Cerebellar cortex (tissue), 1 donor: ENCODE measurements at regions not wholly inside any gene's neighbourhood (a gene's known extent, or its start where the extent isn't known, plus 50 kb on each side); places are given as distances from the start of the nearest gene placed in this dataset.
"Not testable (repeated sequence)": the region's sequence is repeated elsewhere in the genome, so short reads cannot be mapped to it uniquely, and the experiment has no call there.

Experiments used
- DNase-seq: peaks from one replicate; pipeline ENCODE4 v3.0.0-alpha.2; 2015; ENCODE audit warnings: low spot score

- not testable (repeated sequence) for DNase-seq
These were observed 102.3 kb downstream of the ZNF267 start for GRCh38 chr16:31975826-31976419.

- not testable (repeated sequence) for DNase-seq
These were observed 104.9 kb downstream of the ZNF267 start for GRCh38 chr16:31978463-31978862.

- DNase-seq, result not testable (repeated sequence)
These were observed 108.1 kb downstream of the ZNF267 start for GRCh38 chr16:31981739-31982138.

- DNase-seq, result not testable (repeated sequence)
These were observed 109.4 kb downstream of the ZNF267 start for GRCh38 chr16:31982986-31983385.

DNA sequence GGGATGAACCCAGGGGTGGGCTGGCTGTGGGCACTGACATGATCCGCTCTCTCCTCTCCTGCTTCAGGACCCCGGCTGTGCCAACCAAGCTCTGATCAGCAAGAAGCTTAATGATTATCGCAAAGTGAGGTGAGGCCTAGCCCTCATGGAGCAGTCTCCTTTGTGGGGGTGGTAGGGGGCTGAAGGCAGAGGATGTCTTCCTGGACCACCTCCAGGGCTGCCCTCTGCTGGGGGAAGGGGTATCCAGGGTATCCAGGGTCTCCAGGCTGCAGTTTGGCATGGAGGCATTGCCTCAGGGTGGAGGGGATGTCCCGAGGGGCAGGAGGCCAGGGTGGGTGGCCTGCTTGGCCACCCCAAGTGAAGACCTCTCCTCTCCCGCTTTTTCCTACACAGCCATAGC lies 110.1 kb downstream of the ZNF267 start:
- not testable (repeated sequence) for DNase-seq

- DNase-seq, result not testable (repeated sequence)
These were observed 113.3 kb downstream of the ZNF267 start for GRCh38 chr16:31986895-31987294.

GRCh38 chr16:31988595-31989581 lies 115.3 kb downstream of the ZNF267 start:
- not testable (repeated sequence) for DNase-seq

DNA sequence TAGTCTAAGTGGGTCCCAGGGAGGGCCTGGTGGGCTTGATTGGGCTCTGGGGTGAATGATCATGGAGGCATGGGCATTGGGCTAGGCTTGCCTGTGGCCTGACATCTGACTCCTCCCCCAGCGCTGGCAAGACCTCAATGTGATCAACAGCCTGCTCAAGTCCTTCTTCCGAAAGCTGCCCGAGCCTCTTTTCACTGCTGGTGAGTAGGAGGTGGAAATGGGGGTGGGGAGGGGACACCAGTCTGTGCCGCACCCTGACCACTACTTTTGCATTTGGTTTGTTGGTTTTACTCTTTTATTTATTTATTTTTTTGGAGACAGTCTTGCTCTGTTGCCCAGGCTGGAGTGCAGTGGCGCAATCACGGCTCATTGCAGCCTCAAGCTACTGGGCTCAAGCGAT lies 116.7 kb downstream of the ZNF267 start:
- not testable (repeated sequence) for DNase-seq

DNA sequence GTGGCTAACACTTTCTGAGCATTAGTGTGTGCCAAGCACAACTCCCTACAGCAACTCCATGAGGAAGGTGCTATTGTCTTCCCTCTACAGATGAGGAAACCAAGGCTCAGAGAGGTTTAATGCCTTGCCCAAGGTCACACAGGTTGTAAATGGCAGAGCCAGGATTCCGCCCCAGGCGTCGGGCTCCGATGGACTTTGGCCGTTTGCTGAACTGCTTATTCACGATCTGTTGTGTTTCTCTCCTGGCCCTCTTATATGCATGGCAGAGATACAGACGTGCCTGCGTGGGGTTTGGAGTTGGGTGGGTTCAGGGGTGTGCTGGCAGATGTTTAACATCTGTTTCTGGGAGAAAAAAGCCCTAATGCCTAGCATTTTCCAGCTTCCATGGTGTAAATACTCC lies 117.4 kb downstream of the ZNF267 start:
- not testable (repeated sequence) for DNase-seq

GRCh38 chr16:31996325-31996724 lies 122.7 kb downstream of the ZNF267 start:
- DNase-seq, result not testable (repeated sequence)

DNA sequence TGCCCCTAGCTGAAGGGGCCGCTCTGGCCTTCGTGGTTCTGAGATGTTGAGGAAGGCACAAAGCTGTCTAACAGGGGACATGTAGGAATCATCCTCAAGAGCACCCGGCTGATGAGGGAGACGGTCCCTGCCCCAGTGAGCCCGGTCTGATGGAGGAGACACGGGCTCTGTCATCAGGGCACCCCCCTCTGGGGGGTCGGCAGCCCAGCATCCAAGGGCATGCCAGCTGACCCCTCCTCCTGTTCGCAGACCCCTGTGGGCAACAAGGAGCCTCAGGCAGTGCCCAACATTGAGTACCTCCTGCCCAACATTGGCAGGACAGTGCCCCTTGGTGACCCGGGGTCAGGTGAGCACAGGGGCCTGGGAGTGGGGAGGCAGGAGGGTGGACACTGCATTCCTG lies 128.9 kb downstream of the ZNF267 start:
- not testable (repeated sequence) for DNase-seq

GRCh38 chr16:32003819-32004218 lies 130.2 kb downstream of the ZNF267 start:
- not testable (repeated sequence) for DNase-seq

DNA sequence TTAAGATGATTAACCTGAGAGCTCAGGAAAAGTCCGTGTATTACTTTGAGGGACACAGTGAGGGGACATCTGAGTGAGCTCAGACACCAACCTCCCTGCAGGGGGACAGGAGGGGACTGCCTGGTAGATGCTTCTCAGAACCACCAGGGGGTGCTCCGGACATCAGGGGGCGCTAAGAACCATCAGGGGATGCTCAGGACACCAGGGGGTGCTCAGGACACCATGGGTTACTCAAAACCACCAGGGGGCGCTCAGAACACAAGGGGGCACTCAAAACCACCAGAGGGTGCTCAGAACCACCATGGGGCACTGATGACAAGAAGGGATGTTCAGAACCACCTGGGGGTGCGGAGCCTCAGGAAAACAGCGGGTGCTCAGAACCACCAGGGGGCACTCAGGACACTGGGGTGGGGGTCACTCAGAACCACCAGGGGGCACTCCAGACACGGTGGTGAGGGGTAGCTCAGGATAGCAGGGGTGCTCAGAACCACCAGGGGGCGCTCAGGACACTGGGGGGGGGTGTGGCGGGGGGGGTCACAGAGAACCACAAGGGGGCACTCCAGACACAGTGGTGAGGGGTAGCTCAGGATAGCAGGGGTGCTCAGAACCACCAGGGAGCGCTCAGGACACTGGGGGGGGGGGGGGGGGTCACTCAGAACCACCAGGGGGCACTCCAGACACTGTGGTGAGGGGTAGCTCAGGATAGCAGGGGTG lies 165.3 kb downstream of the ZNF267 start:
- DNase-seq, result not testable (repeated sequence)

DNA sequence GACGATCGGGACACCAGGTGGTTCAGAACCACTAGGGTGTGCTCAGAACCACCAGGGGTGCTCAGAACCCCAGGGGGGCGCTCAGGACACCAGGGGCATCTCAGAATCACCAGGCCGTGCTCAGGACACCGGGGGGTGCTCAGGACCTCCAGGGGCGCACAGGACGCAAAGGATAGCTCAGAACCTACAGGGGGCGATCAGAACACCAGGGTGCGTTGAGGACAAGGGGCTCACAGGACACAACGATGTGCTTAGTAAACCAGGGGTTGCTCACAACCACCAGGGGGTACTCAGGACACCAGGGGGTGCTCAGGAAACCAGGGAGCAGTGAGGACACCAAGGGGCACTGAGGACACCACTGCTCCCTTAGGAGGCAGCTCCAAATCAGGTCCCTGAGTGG lies 166.3 kb downstream of the ZNF267 start:
- not testable (repeated sequence) for DNase-seq

- peak; percentile 0 for DNase-seq
These were observed 187.0 kb upstream of the TP53TG3D start for GRCh38 chr16:32066016-32066651.

GRCh38 chr16:32071586-32071985 lies 181.5 kb upstream of the TP53TG3D start:
- not testable (repeated sequence) for DNase-seq

- DNase-seq, result not testable (repeated sequence)
These were observed 169.2 kb upstream of the TP53TG3D start for GRCh38 chr16:32083891-32084290.

GRCh38 chr16:32084656-32085401 lies 168.3 kb upstream of the TP53TG3D start:
- DNase-seq, result not testable (repeated sequence)

DNA sequence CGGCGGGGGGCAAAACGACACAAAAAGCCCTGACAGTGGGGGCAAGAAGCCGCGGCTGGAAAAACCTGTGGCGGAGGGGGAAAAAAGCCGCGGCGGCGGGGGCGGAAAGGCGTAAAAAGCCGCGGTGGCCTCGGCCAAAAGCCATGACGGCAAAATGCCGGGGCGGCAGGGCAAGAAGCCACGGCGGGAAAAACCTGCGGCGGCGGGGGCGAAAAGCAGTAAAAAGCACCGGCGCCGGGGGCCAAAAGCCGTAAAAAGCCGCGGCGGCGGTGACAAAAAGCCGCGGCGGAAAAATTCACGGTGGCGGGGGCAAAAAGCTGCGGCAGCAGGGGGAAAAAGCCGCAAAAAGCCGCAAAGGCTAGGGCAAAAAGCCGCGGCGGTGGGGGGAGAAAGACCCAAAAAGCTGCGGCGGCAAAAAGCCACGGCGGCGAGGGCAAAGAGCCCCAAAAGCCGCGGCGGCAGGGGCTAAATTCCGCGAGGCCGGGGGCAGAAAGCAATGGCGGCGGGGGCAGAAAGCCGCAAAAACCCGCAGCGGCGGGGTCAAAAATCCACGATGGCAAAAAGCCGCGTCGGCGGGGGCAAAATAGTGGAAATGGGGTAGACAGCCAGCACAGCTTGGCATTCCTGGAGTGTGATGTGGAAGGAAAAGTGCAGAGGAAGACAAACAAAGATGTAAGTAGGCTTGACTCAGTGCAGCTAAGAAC lies 167.5 kb upstream of the TP53TG3D start:
- not testable (repeated sequence) for DNase-seq

DNA sequence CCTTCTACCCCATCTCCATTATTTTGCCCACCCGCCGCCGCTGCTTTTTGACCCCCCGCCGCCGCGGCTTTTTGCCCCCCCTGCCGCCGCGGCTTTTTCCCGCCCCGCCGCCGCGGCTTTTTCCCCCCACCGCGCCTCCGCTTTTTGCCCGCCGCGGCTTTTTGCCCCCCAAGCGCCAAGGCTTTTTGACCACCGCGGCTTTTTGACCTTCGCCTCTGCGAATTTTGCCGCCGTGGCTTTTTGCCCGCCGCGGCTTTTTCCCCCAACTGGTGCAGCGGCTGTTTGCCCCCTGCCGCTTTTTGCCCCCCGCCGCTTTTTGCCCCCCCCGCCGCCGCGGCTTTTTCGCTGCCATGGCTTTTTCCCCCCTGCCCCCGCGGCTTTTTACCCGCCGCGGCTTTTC lies 137.5 kb upstream of the TP53TG3D start:
- DNase-seq, result not testable (repeated sequence)
